Parathyroid adenoma (tissue), 2 donors: ENCODE measurements at regions not wholly inside any gene's neighbourhood (a gene's known extent, or its start where the extent isn't known, plus 50 kb on each side); places are given as distances from the start of the nearest gene placed in this dataset.
A peak's percentile ranks its signal among the peaks of the same experiment; 100 is the strongest.

Experiments used
- H2AFZ ChIP-seq: fragments of 300-600 bp; sonication (generic); one replicate; pipeline ENCODE4 v1.7.0; 2017; ENCODE audit warnings: antibody characterized with exemption, mild to moderate bottlenecking
- H3K27ac ChIP-seq: fragments of 300-600 bp; sonication (generic); one replicate; pipeline ENCODE4 v1.7.0; 2017
- H3K27me3 ChIP-seq: fragments of 300-600 bp; sonication (generic); one replicate; pipeline ENCODE4 v1.7.0; 2017; ENCODE audit warnings: low read length; ENCODE audit not compliant: control insufficient read depth, insufficient read depth
- H3K36me3 ChIP-seq: fragments of 300-600 bp; sonication (generic); one replicate; pipeline ENCODE4 v1.7.0; 2017; ENCODE audit warnings: low read length; ENCODE audit not compliant: control insufficient read depth, insufficient read depth
- H3K4me1 ChIP-seq: fragments of 300-600 bp; sonication (generic); one replicate; pipeline ENCODE4 v1.7.0; 2017; ENCODE audit warnings: control low read depth
- H3K4me2 ChIP-seq: fragments of 300-600 bp; sonication (generic); one replicate; pipeline ENCODE4 v1.7.0; 2017; ENCODE audit warnings: low read length
- H3K4me3 ChIP-seq: fragments of 300-600 bp; sonication (generic); one replicate; pipeline ENCODE4 v1.7.0; 2017; ENCODE audit warnings: low read depth, low read length
- H3K79me2 ChIP-seq: fragments of 300-600 bp; sonication (generic); one replicate; pipeline ENCODE4 v1.7.0; 2017; ENCODE audit warnings: control low read depth
- H3K9ac ChIP-seq: fragments of 300-600 bp; sonication (generic); one replicate; pipeline ENCODE4 v1.7.0; 2017; ENCODE audit warnings: mild to moderate bottlenecking
- H3K9me3 ChIP-seq: fragments of 300-600 bp; sonication (generic); one replicate; pipeline ENCODE4 v1.7.0; 2017; ENCODE audit warnings: low read length; ENCODE audit not compliant: control insufficient read depth
- CTCF ChIP-seq: fragments of 300-600 bp; sonication (generic); IDR thresholded peaks from one replicate; pipeline ENCODE4 v1.7.0; 2017; ENCODE audit warnings: antibody characterized with exemption, mild to moderate bottlenecking
- donor health status: primary hyperparathyroidism.

- Histone ChIP-seq H3K9ac (no peak overlapping the region), H3K27me3 (no peaks in the 10 kb centered on the region), H3K79me2 (no peaks in the 10 kb centered on the region), H3K27ac (no peak overlapping the region), H2AFZ (peak overlapping the region; percentile 13), H3K4me1 (peaks cover 19% of the 10 kb centered on the region), H3K4me3 (no peak overlapping the region), H3K36me3 (no peaks in the 10 kb centered on the region), H3K4me2 (peak overlapping the region; percentile 14), H3K9me3 (no peaks in the 10 kb centered on the region)
- no peak for TF ChIP-seq CTCF
Observed at GRCh38 chr5:125057912-125058826, 311.7 kb upstream of the ZNF608 start.

- TF ChIP-seq CTCF, result no peak
Observed at GRCh38 chr5:125059255-125060002, 313.0 kb upstream of the ZNF608 start.

GRCh38 chr5:125061726-125062125 is 315.3 kb upstream of the ZNF608 start:
- no peak for TF ChIP-seq CTCF
- no peaks in the 10 kb centered on the region for H3K9me3 ChIP-seq
- no peak overlapping the region for H3K4me3 ChIP-seq
- no peak overlapping the region for H2AFZ ChIP-seq
- H3K27me3 ChIP-seq, result no peaks in the 10 kb centered on the region
- no peak overlapping the region for H3K9ac ChIP-seq
- no peak overlapping the region for H3K27ac ChIP-seq
- no peaks in the 10 kb centered on the region for H3K36me3 ChIP-seq
- no peak overlapping the region for H3K4me2 ChIP-seq
- H3K79me2 ChIP-seq, result no peaks in the 10 kb centered on the region
- H3K4me1 ChIP-seq, result peaks cover 19% of the 10 kb centered on the region

More at GRCh38 chr5:125059255-125060002, 313.0 kb upstream of the ZNF608 start:
- H3K9me3 ChIP-seq, result no peaks in the 10 kb centered on the region
- no peaks in the 10 kb centered on the region for H3K79me2 ChIP-seq
- peak overlapping the region; percentile 10 for H2AFZ ChIP-seq
- H3K27ac ChIP-seq, result peak overlapping the region; percentile 45
- no peak overlapping the region for H3K9ac ChIP-seq
- no peak overlapping the region for H3K4me3 ChIP-seq
- H3K36me3 ChIP-seq, result no peaks in the 10 kb centered on the region
- no peak overlapping the region for H3K4me2 ChIP-seq
- no peaks in the 10 kb centered on the region for H3K27me3 ChIP-seq
- H3K4me1 ChIP-seq, result peaks cover 19% of the 10 kb centered on the region

GRCh38 chr5:125064621-125065438 is 318.4 kb upstream of the ZNF608 start:
- peak overlapping the region; percentile 4 for H2AFZ ChIP-seq
- H3K9ac ChIP-seq, result no peak overlapping the region
- H3K27ac ChIP-seq, result no peak overlapping the region
- H3K4me1 ChIP-seq, result peaks cover 2% of the 10 kb centered on the region
- no peak for TF ChIP-seq CTCF
- no peaks in the 10 kb centered on the region for H3K36me3 ChIP-seq
- no peaks in the 10 kb centered on the region for H3K27me3 ChIP-seq
- no peaks in the 10 kb centered on the region for H3K9me3 ChIP-seq
- H3K4me3 ChIP-seq, result no peak overlapping the region
- H3K4me2 ChIP-seq, result no peak overlapping the region
- H3K79me2 ChIP-seq, result no peaks in the 10 kb centered on the region
